HG02973 (cell line): ENCODE measurements at regions not wholly inside any gene's neighbourhood (a gene's known extent, or its start where the extent isn't known, plus 50 kb on each side); places are given as distances from the start of the nearest gene placed in this dataset.

ENCODE experiments used
- ATAC-seq: cut with Tn5 transposase; IDR thresholded peaks from one replicate; pipeline ENCODE4 v1.9.1; 2021; ENCODE audit warnings: moderate library complexity; ENCODE audit not compliant: unreplicated experiment

GRCh38 chr21:35940074-35940927, 120.0 kb downstream of the SETD4 start:
- no peak for ATAC-seq

GRCh38 chr21:35938446-35938845, 121.9 kb downstream of the SETD4 start:
- no peak for ATAC-seq

GRCh38 chr21:35933466-35933865, 126.9 kb downstream of the SETD4 start:
- no peak for ATAC-seq

GRCh38 chr21:35932232-35932911, 128.0 kb downstream of the SETD4 start:
- ATAC-seq = peak; percentile 81

GRCh38 chr21:35929901-35930300, 130.4 kb downstream of the SETD4 start:
- ATAC-seq = no peak

- ATAC-seq = no peak
Observed at GRCh38 chr21:35927262-35927661, 133.1 kb downstream of the SETD4 start.

- ATAC-seq = no peak
Observed at GRCh38 chr21:35926003-35926740, 134.2 kb downstream of the SETD4 start.

- no peak for ATAC-seq
Observed at GRCh38 chr21:35925497-35925896, 134.8 kb downstream of the SETD4 start.

GRCh38 chr21:35924714-35925301, 135.5 kb downstream of the SETD4 start:
- ATAC-seq = no peak

- no peak for ATAC-seq
Observed at GRCh38 chr21:35923971-35924370, 136.4 kb downstream of the SETD4 start.

- no peak for ATAC-seq
Observed at GRCh38 chr21:35922618-35923017, 137.7 kb downstream of the SETD4 start.

GRCh38 chr21:35921471-35921870, 138.9 kb downstream of the SETD4 start:
- no peak for ATAC-seq

- ATAC-seq = no peak
Observed at GRCh38 chr21:35920436-35920835, 139.9 kb downstream of the SETD4 start.

GRCh38 chr21:35915030-35915429, 145.3 kb downstream of the SETD4 start:
- no peak for ATAC-seq

GRCh38 chr21:35911412-35912191, 148.7 kb downstream of the SETD4 start:
- ATAC-seq = no peak

GRCh38 chr21:35909456-35910223, 150.7 kb downstream of the SETD4 start:
- ATAC-seq = no peak

- ATAC-seq = no peak
Observed at GRCh38 chr21:35908311-35909078, 151.8 kb downstream of the SETD4 start.

GRCh38 chr21:35906586-35906985, 153.7 kb downstream of the SETD4 start:
- ATAC-seq = no peak

GRCh38 chr21:35905963-35906345, 154.4 kb downstream of the SETD4 start:
- ATAC-seq = no peak
